Naive thymus-derived CD4-positive, alpha-beta T cell (primary cell): ENCODE measurements at regions not wholly inside any gene's neighbourhood (a gene's known extent, or its start where the extent isn't known, plus 50 kb on each side); places are given as distances from the start of the nearest gene placed in this dataset.

ENCODE experiments used
- ATAC-seq: fragments of 150-1000 bp; cut with Tn5 transposase; 2 replicates; pipeline ENCODE4 v1.10.0; 2021; ENCODE audit warnings: mild to moderate bottlenecking, moderate library complexity
- CTCF ChIA-PET: fragments of 350-600 bp; sonication (Branson Sonifier 250); formaldehyde crosslinking; loops from one replicate; lab custom pipeline; 2021; ENCODE audit warnings: antibody characterized with exemption; lab: Charles Lee
- POLR2A ChIA-PET: fragments of 350-600 bp; sonication (Branson Sonifier 250); formaldehyde crosslinking; loops from one replicate; lab custom pipeline; 2021; ENCODE audit warnings: antibody characterized with exemption, inconsistent platforms; lab: Charles Lee
- DNase-seq, 9 donors: peaks; one replicate each; pipeline versions ENCODE4 v3.0.0 to v3.0.0-alpha.2; 2020 to 2022; ENCODE audit warnings: mixed read lengths in 1 of 9
- H3K27ac ChIP-seq: one replicate; pipeline ENCODE4 v1.7.0; 2013; ENCODE audit warnings: mild to moderate bottlenecking, low read depth, low read length, moderate library complexity
- H3K27me3 ChIP-seq, 2 donors: one replicate each; pipeline ENCODE4 v1.7.0; 2013; ENCODE audit warnings: low read length in 2 of 2, mild to moderate bottlenecking in 2 of 2, moderate library complexity in 2 of 2; ENCODE audit not compliant: control insufficient read depth in 2 of 2, insufficient read depth in 2 of 2
- H3K36me3 ChIP-seq, 3 experiments: 1 replicate in 2 of 3; 2 replicates in 1 of 3; pipeline ENCODE4 v1.7.0; 2013; ENCODE audit warnings: low read length in 3 of 3, mild to moderate bottlenecking in 3 of 3, moderate library complexity in 1 of 3; ENCODE audit not compliant: insufficient read depth in 3 of 3, control insufficient read depth in 2 of 3
- H3K4me1 ChIP-seq, 2 donors: one replicate each; pipeline ENCODE4 v1.7.0; 2013; ENCODE audit warnings: low read length in 2 of 2, mild to moderate bottlenecking in 2 of 2, moderate library complexity in 1 of 2; ENCODE audit not compliant: control insufficient read depth in 2 of 2, insufficient read depth in 2 of 2
- H3K4me3 ChIP-seq: 2 replicates; pipeline ENCODE4 v1.7.0; 2013; ENCODE audit warnings: mild to moderate bottlenecking, low read length
- H3K9me3 ChIP-seq, 3 experiments: 1 replicate in 2 of 3; 2 replicates in 1 of 3; pipeline ENCODE4 v1.7.0; 2013; ENCODE audit warnings: low read length in 3 of 3; ENCODE audit not compliant: control insufficient read depth in 2 of 3
- H3K27ac Mint-ChIP-seq, 9 donors: one replicate each; pipeline ENCODE4 v1.8.0; 2020 to 2022; ENCODE audit warnings: mixed read lengths in 9 of 9, mild to moderate bottlenecking in 8 of 9, moderate library complexity in 5 of 9, inconsistent platforms in 2 of 9
- H3K27me3 Mint-ChIP-seq, 5 donors: one replicate each; pipeline ENCODE4 v1.8.0; 2021 to 2022; ENCODE audit warnings: mixed read lengths in 5 of 5, mild to moderate bottlenecking in 1 of 5
- H3K36me3 Mint-ChIP-seq, 5 donors: one replicate each; pipeline ENCODE4 v1.8.0; 2020 to 2022; ENCODE audit warnings: mixed read lengths in 5 of 5, mild to moderate bottlenecking in 3 of 5, inconsistent platforms in 1 of 5
- H3K4me1 Mint-ChIP-seq, 7 donors: one replicate each; pipeline ENCODE4 v1.8.0; 2020 to 2022; ENCODE audit warnings: mixed read lengths in 7 of 7, mild to moderate bottlenecking in 3 of 7, inconsistent platforms in 1 of 7
- H3K4me3 Mint-ChIP-seq, 10 donors: one replicate each; pipeline ENCODE4 v1.8.0; 2020 to 2022; ENCODE audit warnings: mild to moderate bottlenecking in 10 of 10, mixed read lengths in 10 of 10, moderate library complexity in 6 of 10, inconsistent platforms in 2 of 10
- H3K9me3 Mint-ChIP-seq, 11 donors: one replicate each; pipeline ENCODE4 v1.8.0; 2020 to 2022; ENCODE audit warnings: mixed read lengths in 11 of 11, mild to moderate bottlenecking in 4 of 11, inconsistent platforms in 1 of 11, moderate library complexity in 1 of 11
- intact Hi-C, 2 donors: fragments of 100-400 bp; cut with micrococcal nuclease; formaldehyde crosslinking; loops; one replicate each; pipeline ENCODE4 v1.15.1; 2023

DNA sequence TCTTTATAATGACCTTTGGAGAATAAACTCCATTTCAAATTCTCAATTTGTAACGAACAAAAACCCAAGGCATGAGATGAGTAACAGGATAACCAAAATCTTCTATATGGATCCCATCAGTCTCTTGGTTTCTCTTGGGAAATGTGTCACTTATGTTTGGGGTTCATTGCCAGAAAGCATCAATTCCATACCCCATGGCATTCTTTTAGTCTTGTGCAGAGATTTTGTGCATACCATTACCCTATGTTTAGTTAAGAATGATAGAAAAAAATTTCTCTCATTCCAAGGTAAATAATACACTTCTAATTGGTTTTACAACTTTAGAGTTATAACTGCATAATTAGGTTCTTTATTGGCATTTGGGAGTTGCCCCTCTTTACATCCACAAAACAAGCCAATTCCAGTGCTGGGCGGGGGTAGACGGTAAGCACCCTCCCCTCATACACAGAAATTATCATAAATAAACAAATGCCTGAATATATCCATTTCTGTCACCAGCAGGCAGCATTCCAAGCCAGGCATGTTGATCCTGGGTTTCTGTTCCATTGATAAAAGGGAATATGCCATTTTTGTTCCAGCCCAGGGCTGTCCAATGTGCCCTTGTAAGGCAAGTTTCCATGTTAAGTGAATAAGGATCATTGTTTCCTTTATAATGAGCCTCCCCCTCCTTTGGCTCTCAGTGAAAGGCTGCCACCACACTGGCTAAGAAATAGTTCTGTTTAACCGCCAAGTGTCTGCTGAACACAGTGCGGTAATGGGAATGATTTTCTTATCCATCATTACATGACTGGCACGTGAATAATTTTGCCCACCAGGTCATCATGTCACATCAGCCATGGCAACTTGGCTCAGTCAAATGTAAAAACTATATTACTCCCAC lies 680.1 kb upstream of the ZEB2 start:
- Mint-ChIP-seq H3K27me3 (peaks cover 0 to 5% (median 0%) of the 10 kb centered on the region in 5 donors), H3K9me3 (no peaks in the 10 kb centered on the region), H3K27ac (no peak overlapping the region), H3K36me3 (no peaks in the 10 kb centered on the region), H3K4me1 (no peaks in the 10 kb centered on the region), H3K4me3 (no peak overlapping the region)
- ATAC-seq (no peak), DNase-seq (no peak)
- H3K9me3 ChIP-seq = no peaks in the 10 kb centered on the region
- H3K27ac ChIP-seq = no peak overlapping the region
- no peaks in the 10 kb centered on the region for H3K36me3 ChIP-seq
- ChIA-PET POLR2A (no interaction called here), CTCF (no interaction called here)
- H3K27me3 ChIP-seq = no peaks in the 10 kb centered on the region
- no peaks in the 10 kb centered on the region for H3K4me1 ChIP-seq
- intact Hi-C loops = no loop called here
- H3K4me3 ChIP-seq = no peak overlapping the region

DNA sequence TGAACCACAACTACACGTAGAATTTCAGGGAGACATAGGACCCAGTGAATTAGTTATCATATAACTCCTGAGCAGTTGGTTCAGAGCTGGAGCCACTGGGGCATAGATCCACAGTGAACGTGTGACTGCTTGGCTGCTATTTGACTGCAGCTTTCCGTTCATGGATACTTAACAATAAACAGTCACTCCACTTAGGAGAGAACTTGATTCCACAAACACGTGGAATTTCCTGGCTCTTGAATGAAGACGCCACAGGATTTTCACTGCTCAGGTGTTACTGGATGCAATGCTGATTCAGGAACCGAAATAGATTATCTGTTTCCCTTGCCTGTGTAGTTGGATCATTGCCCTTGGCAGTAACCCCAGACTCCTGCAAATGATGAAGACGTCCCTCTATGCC lies 679.1 kb upstream of the ZEB2 start:
- H3K27me3 Mint-ChIP-seq = peaks cover 0 to 4% (median 0%) of the 10 kb centered on the region in 5 donors
- Histone ChIP-seq H3K27me3 (no peaks in the 10 kb centered on the region), H3K27ac (no peak overlapping the region), H3K4me1 (no peaks in the 10 kb centered on the region), H3K36me3 (no peaks in the 10 kb centered on the region), H3K4me3 (no peak overlapping the region), H3K9me3 (no peaks in the 10 kb centered on the region)
- ATAC-seq = no peak
- no peak overlapping the region for H3K4me3 Mint-ChIP-seq
- intact Hi-C loops = no loop called here
- ChIA-PET POLR2A (no interaction called here), CTCF (no interaction called here)
- no peak for DNase-seq
- H3K27ac Mint-ChIP-seq = no peak overlapping the region
- H3K36me3 Mint-ChIP-seq = no peaks in the 10 kb centered on the region
- H3K4me1 Mint-ChIP-seq = no peaks in the 10 kb centered on the region
- H3K9me3 Mint-ChIP-seq = no peaks in the 10 kb centered on the region

DNA sequence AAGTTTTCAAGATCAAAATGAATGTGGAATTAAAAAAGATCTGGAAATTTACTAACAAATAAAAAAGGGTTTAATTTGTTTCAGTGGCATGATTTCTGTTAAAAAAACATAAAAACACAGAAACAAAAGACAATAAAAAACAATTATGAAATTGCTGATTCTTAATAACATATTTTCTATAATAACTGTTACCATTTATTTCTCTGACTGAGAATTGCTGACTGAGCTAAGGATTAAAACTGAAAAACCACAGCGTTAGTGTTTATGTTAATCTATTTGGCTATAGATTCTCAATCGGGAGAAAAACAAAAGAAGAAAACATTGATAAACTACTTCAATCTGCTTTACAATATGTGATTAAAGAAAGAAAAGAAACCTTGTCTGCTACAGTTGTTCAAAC lies 678.6 kb upstream of the ZEB2 start:
- Histone ChIP-seq H3K4me1 (no peaks in the 10 kb centered on the region), H3K4me3 (no peak overlapping the region), H3K27me3 (no peaks in the 10 kb centered on the region), H3K27ac (no peak overlapping the region), H3K9me3 (no peaks in the 10 kb centered on the region), H3K36me3 (no peaks in the 10 kb centered on the region)
- Mint-ChIP-seq H3K9me3 (no peaks in the 10 kb centered on the region), H3K27ac (no peak overlapping the region), H3K4me1 (no peaks in the 10 kb centered on the region), H3K36me3 (no peaks in the 10 kb centered on the region), H3K27me3 (peaks cover 0 to 4% (median 0%) of the 10 kb centered on the region in 5 donors), H3K4me3 (no peak overlapping the region)
- ChIA-PET CTCF (no interaction called here), POLR2A (no interaction called here)
- ATAC-seq (no peak), DNase-seq (no peak)
- intact Hi-C loops = no loop called here

DNA sequence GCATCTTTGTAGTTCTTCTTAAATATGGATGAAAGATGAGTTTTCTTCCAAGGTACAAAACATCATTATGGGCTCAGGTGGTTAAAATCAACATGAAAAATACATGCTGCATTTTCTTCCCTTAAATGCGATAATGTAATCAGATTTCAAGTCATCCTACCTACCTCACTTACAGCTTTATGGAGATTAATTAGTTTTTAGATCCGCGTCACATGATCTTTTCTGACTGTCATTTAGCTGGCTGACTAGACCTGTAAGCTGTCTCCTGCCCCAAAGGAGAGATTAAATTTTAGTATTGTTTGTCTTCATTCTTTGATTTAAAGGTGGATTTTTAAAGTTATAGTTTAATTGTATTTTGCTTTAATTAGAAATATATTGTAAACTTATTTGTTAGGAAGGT lies 678.0 kb upstream of the ZEB2 start:
- Histone ChIP-seq H3K27me3 (no peaks in the 10 kb centered on the region), H3K9me3 (no peaks in the 10 kb centered on the region), H3K4me1 (no peaks in the 10 kb centered on the region), H3K36me3 (no peaks in the 10 kb centered on the region), H3K4me3 (no peak overlapping the region), H3K27ac (no peak overlapping the region)
- Mint-ChIP-seq H3K4me1 (no peaks in the 10 kb centered on the region), H3K4me3 (no peak overlapping the region), H3K27ac (no peak overlapping the region), H3K9me3 (no peaks in the 10 kb centered on the region), H3K27me3 (peaks cover 0 to 4% (median 0%) of the 10 kb centered on the region in 5 donors), H3K36me3 (no peaks in the 10 kb centered on the region)
- CTCF ChIA-PET = no interaction called here
- intact Hi-C loops = no loop called here
- ATAC-seq (no peak), DNase-seq (no peak)
- POLR2A ChIA-PET = no interaction called here

DNA sequence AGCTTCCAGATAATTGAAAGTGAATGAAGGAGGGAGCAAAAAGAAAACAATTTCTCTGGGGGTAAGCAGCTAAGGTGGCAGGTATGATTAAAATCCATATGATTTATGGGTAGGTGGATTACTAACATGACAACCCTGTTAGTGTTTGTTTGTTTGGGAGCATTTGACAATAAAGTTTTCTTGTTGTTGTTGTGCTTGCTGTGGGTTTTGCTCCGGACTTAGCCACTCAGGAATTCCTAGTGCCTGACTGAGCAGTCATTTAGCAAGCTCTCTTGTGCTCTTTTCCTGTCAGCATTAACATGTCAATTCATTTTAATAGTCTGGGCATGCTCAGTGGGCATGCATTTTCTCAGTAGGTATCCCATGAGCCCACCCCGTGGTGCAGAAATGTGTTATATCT lies 674.8 kb upstream of the ZEB2 start:
- POLR2A ChIA-PET = no interaction called here

DNA sequence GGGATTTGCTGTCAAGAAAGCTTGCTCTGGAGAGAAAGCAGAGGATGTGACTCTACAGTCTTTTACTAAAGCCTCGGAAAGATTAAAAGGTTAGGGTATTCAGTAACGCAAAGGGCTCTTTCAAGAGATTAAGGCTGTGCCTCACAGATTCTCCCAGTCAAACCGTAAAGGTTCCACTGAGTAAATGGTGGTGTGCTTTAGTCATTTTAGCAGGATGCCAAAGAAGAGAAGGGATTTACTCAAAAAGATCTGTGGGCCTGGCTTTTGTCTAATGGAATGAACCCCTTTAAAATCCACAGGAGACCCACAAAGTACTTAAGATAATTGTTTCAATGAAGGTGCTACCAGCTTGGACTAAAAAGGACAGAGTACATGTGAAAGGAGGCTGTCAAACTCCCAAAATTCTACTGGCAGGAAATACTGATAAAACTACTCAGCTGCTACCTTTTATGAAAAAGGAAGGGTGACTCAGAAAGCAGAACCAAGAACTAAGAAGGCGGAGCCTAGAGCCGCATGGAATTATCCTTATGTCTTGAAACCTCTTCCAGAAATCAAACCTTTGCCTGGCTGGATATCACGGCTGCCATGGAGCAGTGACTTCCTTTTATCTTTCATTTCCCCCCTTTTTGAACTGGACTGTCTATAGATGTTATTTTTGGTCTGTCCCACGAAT lies 670.2 kb upstream of the ZEB2 start:
- ChIA-PET POLR2A (no interaction called here), CTCF (no interaction called here)
- DNase-seq (no peak), ATAC-seq (no peak)
- H3K9me3 Mint-ChIP-seq = peaks cover 0 to 13% (median 0%) of the 10 kb centered on the region in 11 donors
- no peaks in the 10 kb centered on the region for H3K36me3 ChIP-seq
- H3K27ac Mint-ChIP-seq = no peak overlapping the region
- H3K36me3 Mint-ChIP-seq = no peaks in the 10 kb centered on the region
- H3K4me1 Mint-ChIP-seq = peaks cover 0 to 1% (median 0%) of the 10 kb centered on the region in 7 donors
- no peak overlapping the region for H3K4me3 ChIP-seq
- H3K27me3 ChIP-seq = no peaks in the 10 kb centered on the region
- H3K9me3 ChIP-seq = no peaks in the 10 kb centered on the region
- no peaks in the 10 kb centered on the region for H3K4me1 ChIP-seq
- intact Hi-C loops = no loop called here
- H3K27me3 Mint-ChIP-seq = peaks cover 0 to 3% (median 0%) of the 10 kb centered on the region in 5 donors
- H3K4me3 Mint-ChIP-seq = no peak overlapping the region
- no peak overlapping the region for H3K27ac ChIP-seq

More for the DNA sequence above, 674.8 kb upstream of the ZEB2 start:
- H3K4me1 ChIP-seq = no peaks in the 10 kb centered on the region
- Mint-ChIP-seq H3K27ac (no peak overlapping the region), H3K27me3 (peaks cover 0 to 6% (median 0%) of the 10 kb centered on the region in 5 donors), H3K9me3 (peaks cover 0 to 8% (median 0%) of the 10 kb centered on the region in 11 donors), H3K36me3 (no peaks in the 10 kb centered on the region), H3K4me1 (no peaks in the 10 kb centered on the region), H3K4me3 (no peak overlapping the region)
- intact Hi-C loops = no loop called here
- no peaks in the 10 kb centered on the region for H3K9me3 ChIP-seq
- no peaks in the 10 kb centered on the region for H3K36me3 ChIP-seq
- no peak for ATAC-seq
- CTCF ChIA-PET = no interaction called here
- no peak overlapping the region for H3K4me3 ChIP-seq
- no peak for DNase-seq
- H3K27me3 ChIP-seq = no peaks in the 10 kb centered on the region
- H3K27ac ChIP-seq = no peak overlapping the region
